TTC549 (cell line): ENCODE measurements at regions not wholly inside any gene's neighbourhood (a gene's known extent, or its start where the extent isn't known, plus 50 kb on each side); places are given as distances from the start of the nearest gene placed in this dataset.

Experiments
- FAIRE-seq: peaks from 2 replicates; lab custom pipeline; 2012; peaks lifted over from hg19 to GRCh38; lab: Jason Lieb, UNC

- no peak for FAIRE-seq
Measured at GRCh38 chr3:182692695-182693094, 100.6 kb upstream of the ATP11B start.

DNA sequence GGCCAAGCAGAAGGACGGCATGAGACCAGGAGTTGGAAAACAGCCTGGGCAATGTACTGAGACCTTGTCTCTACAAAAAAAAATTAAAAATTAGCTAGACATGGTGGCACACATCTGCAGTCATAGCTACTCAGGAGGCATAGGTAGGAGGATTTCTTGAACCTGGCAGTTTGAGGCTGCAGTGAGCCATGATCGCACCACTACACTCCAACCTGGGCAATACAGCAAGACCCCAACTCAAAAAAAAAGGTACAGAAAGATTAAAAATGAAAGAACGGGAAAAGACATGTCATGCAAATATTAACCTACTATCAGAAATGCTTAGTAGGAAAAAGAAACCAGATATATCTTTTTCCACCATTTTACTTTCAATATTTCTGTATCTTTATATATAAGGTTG, 99.6 kb upstream of the ATP11B start:
- FAIRE-seq, result no peak

- no peak for FAIRE-seq
Measured at GRCh38 chr3:182696916-182697315, 96.4 kb upstream of the ATP11B start.

- no peak for FAIRE-seq
Measured at GRCh38 chr3:182697345-182697919, 95.9 kb upstream of the ATP11B start.

- FAIRE-seq, result no peak
Measured at GRCh38 chr3:182698078-182698477, 95.2 kb upstream of the ATP11B start.

GRCh38 chr3:182699550-182700170, 93.6 kb upstream of the ATP11B start:
- no peak for FAIRE-seq

- FAIRE-seq, result no peak
Measured at GRCh38 chr3:182702216-182702615, 91.1 kb upstream of the ATP11B start.

- FAIRE-seq, result no peak
Measured at GRCh38 chr3:182703233-182703632, 90.1 kb upstream of the ATP11B start.

- FAIRE-seq, result no peak
Measured at GRCh38 chr3:182704926-182705325, 88.4 kb upstream of the ATP11B start.

- FAIRE-seq, result no peak
Measured at GRCh38 chr3:182708810-182709209, 84.5 kb upstream of the ATP11B start.

- FAIRE-seq, result no peak
Measured at GRCh38 chr3:182709306-182709705, 84.0 kb upstream of the ATP11B start.

DNA sequence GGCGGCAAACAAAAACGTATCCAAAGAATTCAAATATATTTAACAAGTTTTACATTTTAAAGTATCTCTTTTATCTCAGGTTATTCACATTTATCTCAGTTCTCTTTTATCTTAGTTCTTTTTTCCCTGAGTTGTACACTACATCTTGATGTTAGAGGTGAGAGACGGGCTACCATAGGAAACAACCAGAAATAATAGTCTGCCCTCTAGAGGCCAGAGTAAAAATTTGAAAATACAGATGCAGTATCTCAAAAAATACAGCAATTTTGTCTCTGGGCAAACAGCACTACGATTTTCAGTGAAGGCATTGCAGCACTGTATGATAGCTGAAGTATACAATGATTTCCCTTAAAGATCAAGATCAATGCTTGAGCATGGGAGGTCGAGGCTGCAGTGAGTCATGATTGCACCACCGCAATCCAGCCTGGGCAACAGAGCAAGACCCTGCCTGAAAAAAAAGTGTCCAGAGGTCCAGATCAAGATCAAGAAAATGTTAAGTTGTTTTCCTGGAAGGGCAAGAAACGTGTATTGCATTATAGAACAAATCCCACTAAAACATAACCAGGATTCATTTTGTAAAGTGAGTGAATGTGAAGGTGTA, 82.6 kb upstream of the ATP11B start:
- peak; percentile 68 for FAIRE-seq

DNA sequence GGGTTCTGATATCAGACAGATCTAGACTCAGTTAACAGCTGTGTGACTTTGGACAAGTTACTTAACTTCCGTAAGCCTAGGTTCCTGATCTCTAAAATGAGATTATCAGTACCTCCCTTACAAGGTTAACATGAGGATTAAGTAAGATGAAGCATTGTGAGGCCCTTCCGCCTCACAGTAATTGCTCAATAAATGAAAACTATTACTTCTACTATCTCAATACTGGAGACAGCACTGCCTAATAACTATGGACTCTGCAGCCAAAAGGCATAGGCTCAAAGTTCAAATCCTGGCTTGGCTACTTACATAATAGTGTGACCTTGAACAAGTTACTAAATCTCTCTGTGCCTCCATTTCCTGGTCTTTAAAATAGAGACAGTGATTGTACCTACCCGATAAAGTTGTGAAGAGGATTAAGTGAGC, 82.0 kb upstream of the ATP11B start:
- no peak for FAIRE-seq

DNA sequence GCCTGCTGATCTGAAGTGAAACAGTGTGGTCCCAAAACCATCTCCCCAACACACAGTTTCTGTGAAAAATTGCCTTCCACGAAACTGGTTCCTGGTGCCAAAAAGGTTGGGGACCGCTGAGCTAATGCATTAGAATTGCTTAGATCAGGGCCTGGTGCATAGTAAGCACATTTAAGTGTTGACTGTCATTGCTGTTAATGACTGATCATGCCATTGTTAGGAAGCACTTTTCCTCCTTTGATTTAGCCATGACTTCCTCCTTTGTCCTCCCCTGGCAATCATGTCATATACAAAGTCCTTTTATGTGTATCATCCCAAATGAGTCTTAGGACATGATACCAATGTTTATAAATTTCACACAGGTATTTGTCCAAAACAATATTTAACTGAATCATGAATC, 81.5 kb upstream of the ATP11B start:
- no peak for FAIRE-seq

DNA sequence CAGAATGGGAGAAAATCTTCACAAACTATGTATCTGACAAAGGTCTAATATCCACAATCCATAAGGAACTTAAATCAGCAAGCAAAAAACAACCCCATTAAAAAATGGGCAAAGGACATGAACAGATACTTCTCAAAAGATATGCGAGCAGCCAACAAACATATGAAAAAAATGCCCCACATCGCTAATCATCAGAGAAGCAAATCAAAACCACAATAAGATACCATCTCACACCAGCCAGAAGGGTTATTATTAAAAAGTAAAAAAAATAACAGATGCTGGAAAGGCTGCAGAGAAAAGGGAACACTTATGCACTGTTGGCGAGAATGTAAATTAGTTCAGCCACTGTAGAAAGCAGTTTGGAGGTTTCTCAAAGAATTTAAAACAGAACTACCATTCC, 80.2 kb upstream of the ATP11B start:
- no peak for FAIRE-seq

DNA sequence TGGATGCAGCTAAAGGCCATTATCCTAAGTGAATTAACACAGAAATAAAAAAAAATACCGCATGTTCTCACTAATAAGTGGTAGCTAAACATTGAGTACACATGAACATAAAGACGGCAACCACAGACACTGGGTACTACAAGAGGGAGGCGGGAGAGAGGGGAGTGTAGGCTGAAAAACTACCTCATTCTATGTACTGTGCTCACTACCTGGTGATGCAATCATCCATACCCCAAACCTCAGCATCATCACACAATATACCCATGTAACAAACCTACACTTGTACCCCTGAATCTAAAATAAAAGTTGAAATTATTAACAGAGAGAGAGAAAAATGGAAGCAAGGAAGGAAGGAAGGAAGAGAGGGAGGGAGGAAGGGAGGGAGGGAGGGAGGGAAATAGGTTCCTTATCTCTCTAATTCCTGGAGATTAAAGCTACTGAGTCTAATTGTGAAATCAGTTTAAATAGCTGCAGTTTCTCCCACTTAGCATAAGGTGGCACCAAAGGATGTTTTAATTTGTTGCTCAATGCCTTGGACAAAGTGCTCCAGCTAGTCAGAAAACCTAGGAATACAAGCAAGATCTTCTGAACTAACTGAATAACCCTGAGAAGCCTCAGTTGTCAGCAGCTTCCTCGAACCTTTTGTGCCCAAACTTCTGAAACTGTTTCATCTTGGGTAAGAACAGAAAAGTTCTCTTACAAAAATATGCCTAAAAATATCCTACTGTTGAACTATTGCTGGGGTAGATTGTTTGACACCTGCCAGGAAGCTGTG, 79.4 kb upstream of the ATP11B start:
- FAIRE-seq, result peak; percentile 48

- FAIRE-seq, result no peak
Measured at GRCh38 chr3:182715006-182715405, 78.3 kb upstream of the ATP11B start.

- FAIRE-seq, result no peak
Measured at GRCh38 chr3:182716114-182716688, 77.1 kb upstream of the ATP11B start.

DNA sequence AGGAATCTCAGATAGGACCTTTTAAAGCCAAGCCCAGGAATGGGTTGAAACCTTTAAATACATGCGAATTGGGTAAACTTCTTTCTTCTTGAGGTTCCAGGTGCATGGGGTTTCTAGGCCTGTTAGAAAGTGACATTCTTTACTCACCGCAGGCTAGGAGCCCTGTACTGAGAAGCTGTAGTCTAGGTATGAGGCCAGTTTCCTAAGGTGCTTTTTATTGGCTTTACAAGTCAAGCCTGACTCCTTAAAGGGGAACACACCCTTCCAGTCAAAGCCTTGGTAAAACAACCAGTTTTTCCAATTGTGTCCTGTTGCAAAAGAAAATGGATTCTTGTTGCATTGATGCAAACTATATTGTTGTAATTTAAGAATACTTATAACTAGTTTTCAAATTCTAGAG, 76.1 kb upstream of the ATP11B start:
- FAIRE-seq, result no peak

- FAIRE-seq, result no peak
Measured at GRCh38 chr3:182722907-182723306, 70.4 kb upstream of the ATP11B start.

GRCh38 chr3:182723596-182723995, 69.7 kb upstream of the ATP11B start:
- FAIRE-seq, result no peak

- FAIRE-seq, result no peak
Measured at GRCh38 chr3:182725372-182726251, 67.7 kb upstream of the ATP11B start.
